Spleen (tissue), 11 donors: ENCODE measurements at regions not wholly inside any gene's neighbourhood (a gene's known extent, or its start where the extent isn't known, plus 50 kb on each side); places are given as distances from the start of the nearest gene placed in this dataset.
A peak's percentile ranks its signal among the peaks of the same experiment; 100 is the strongest.
"Not testable (repeated sequence)": the region's sequence is repeated elsewhere in the genome, so short reads cannot be mapped to it uniquely, and the experiment has no call there.

Experiments used
- DNase-seq: peaks from one replicate; pipeline ENCODE4 v3.0.0-alpha.2; 2020
- H3K27ac ChIP-seq, 8 donors: fragments of 200-600 bp; sonication (generic) in 7 of 8; 1 replicate in 4 of 8; 2 replicates in 4 of 8; pipeline versions ENCODE4 v1.5.0 to v1.8.0; 2016 to 2021; ENCODE audit warnings: inconsistent platforms in 4 of 8, mild to moderate bottlenecking in 4 of 8, moderate library complexity in 1 of 8
- H3K27me3 ChIP-seq, 7 donors: fragments of 200-600 bp; sonication (generic) in 6 of 7; replicated peaks in 1 of 7; 1 replicate in 4 of 7; 2 replicates in 3 of 7; pipeline versions ENCODE4 v1.5.0 to v1.8.0; 2016 to 2021; ENCODE audit warnings: inconsistent platforms in 3 of 7, mild to moderate bottlenecking in 1 of 7
- H3K36me3 ChIP-seq, 6 donors: fragments of 200-600 bp; sonication (generic) in 5 of 6; 1 replicate in 4 of 6; 2 replicates in 2 of 6; pipeline versions ENCODE4 v1.5.0 to v1.8.0; 2016 to 2021; ENCODE audit warnings: inconsistent platforms in 2 of 6
- H3K4me1 ChIP-seq, 6 donors: fragments of 200-600 bp; sonication (generic) in 5 of 6; 1 replicate in 3 of 6; 2 replicates in 3 of 6; pipeline versions ENCODE4 v1.5.0 to v1.8.0; 2016 to 2021; ENCODE audit warnings: inconsistent platforms in 3 of 6
- H3K4me3 ChIP-seq, 8 donors: fragments of 200-600 bp; sonication (generic) in 7 of 8; 1 replicate in 4 of 8; 2 replicates in 4 of 8; pipeline versions ENCODE4 v1.5.0 to v1.8.0; 2016 to 2021; ENCODE audit warnings: inconsistent platforms in 4 of 8, mild to moderate bottlenecking in 4 of 8, moderate library complexity in 2 of 8
- H3K9me3 ChIP-seq, 8 donors: fragments of 200-600 bp; sonication (generic) in 7 of 8; 1 replicate in 4 of 8; 2 replicates in 4 of 8; pipeline versions ENCODE4 v1.5.0 to v1.8.0; 2016 to 2021; ENCODE audit warnings: inconsistent platforms in 4 of 8
- POLR2AphosphoS5 ChIP-seq, 3 donors: sonication (generic); formaldehyde crosslinking; IDR thresholded peaks; one replicate each; pipeline ENCODE4 v1.5.1; 2017; ENCODE audit warnings: antibody characterized with exemption in 3 of 3
- WGBS, 5 donors: extraction: QIAGEN DNeasy Blood & Tissue Kit in 3 of 5; methylation state at CpG; one replicate each; pipeline versions ENCODE4 v1.1.5 to v1.1.7; 2013 to 2018; 5-methylcytosine and 5-hydroxymethylcytosine counted together
- intact Hi-C: fragments of 100-400 bp; cut with DNase I; formaldehyde crosslinking; loops from one replicate; pipeline ENCODE4 v1.15.0; 2023; ENCODE audit warnings: low total_unique reads
- donor health status: healthy with polysubstance abuse.
- donor health status: DM: no; HTN: no; CAD: no; lungs with moderate emphysema.
- donor health status: DM: no; HTN: no; CAD: no.
- donor health status: Bipolar disorder and iron deficiency.
- donor health status: healthy.
- donor health status: DM: no; HTN: no; CAD: no.
- donor health status: DM: yes; HTN: yes; CAD: no.

- WGBS, 5 donors, result 74 to 87% (median 81%) methylated on average over 7 of the region's 7 CpGs
- H3K4me3 ChIP-seq, H3K9me3 ChIP-seq, intact Hi-C loops, H3K27me3 ChIP-seq, DNase-seq, H3K36me3 ChIP-seq: not testable (repeated sequence)
- peak overlapping the region in 1 of 8 donors; percentile 33 for H3K27ac ChIP-seq
- peaks cover 0 to 17% (median under 1%) of the 10 kb centered on the region in 6 donors for H3K4me1 ChIP-seq
These were observed 352.2 kb downstream of the BCL2L11 start for GRCh38 chr2:111472844-111473403.

- H3K9me3 ChIP-seq, intact Hi-C loops: not testable (repeated sequence)
- 30 to 45% (median 34%) methylated on average over 1 to 3 of the region's 3 CpGs for WGBS, 5 donors
These were observed 352.8 kb downstream of the BCL2L11 start for GRCh38 chr2:111473522-111473921.

GRCh38 chr2:111474198-111474705, 353.5 kb downstream of the BCL2L11 start:
- intact Hi-C loops, H3K4me3 ChIP-seq, H3K27me3 ChIP-seq, H3K9me3 ChIP-seq, H3K36me3 ChIP-seq, DNase-seq: not testable (repeated sequence)
- peak overlapping the region in 2 of 8 donors; percentile 28 to 38 for H3K27ac ChIP-seq
- WGBS, 5 donors, result 63 to 87% (median 73%) methylated on average over 3 to 8 of the region's 8 CpGs
- H3K4me1 ChIP-seq, result peaks cover 0 to 29% (median 3%) of the 10 kb centered on the region in 6 donors

More at GRCh38 chr2:111473522-111473921, 352.8 kb downstream of the BCL2L11 start:
- H3K27ac ChIP-seq, H3K36me3 ChIP-seq, H3K4me3 ChIP-seq, DNase-seq, H3K27me3 ChIP-seq: not testable (repeated sequence)
- H3K4me1 ChIP-seq, result peaks cover 0 to 23% (median 2%) of the 10 kb centered on the region in 6 donors

DNA sequence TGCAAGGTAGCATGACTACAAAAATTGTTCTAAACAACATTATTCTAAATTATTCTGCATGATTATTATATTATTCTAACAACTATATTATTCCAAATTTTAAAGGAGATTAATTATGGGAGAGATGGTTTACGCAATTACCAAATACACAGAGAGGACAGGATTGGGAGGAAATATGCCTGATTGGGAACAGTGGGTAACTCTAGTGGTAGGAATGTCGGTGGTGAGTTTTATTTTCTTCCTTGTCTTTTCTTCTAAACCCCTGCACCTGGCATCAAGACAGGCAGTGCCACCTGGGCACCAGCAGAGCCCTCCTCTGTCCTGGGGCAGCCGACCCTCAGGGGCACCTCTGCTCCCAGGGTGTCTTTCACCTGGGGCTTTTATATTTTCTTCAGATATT, 357.6 kb downstream of the BCL2L11 start:
- H3K9me3 ChIP-seq, DNase-seq, H3K4me3 ChIP-seq, H3K27me3 ChIP-seq, H3K36me3 ChIP-seq, intact Hi-C loops: not testable (repeated sequence)
- Histone ChIP-seq H3K27ac (peak overlapping the region in 5 of 8 donors; percentile 49 to 77 (median 74)), H3K4me1 (peaks cover 0 to 47% (median 8%) of the 10 kb centered on the region in 6 donors)
- WGBS, 5 donors, result 62 to 93% (median 75%) methylated on average over 2 to 3 of the region's 3 CpGs

GRCh38 chr2:111478871-111479318, 358.2 kb downstream of the BCL2L11 start:
- H3K9me3 ChIP-seq, H3K27me3 ChIP-seq, H3K36me3 ChIP-seq, intact Hi-C loops, DNase-seq: not testable (repeated sequence)
- Histone ChIP-seq H3K4me1 (peaks cover 0 to 49% (median 8%) of the 10 kb centered on the region in 6 donors), H3K27ac (peak overlapping the region in 5 of 8 donors; percentile 49 to 77 (median 74)), H3K4me3 (peak overlapping the region in 1 of 8 donors; percentile 3)
- peak in 1 of 3 donors; percentile 21 for TF ChIP-seq POLR2AphosphoS5 (IDR thresholded peaks at IDR 0.05)
- 44 to 65% (median 56%) methylated on average over 9 to 14 of the region's 14 CpGs for WGBS, 5 donors

GRCh38 chr2:111480016-111480625, 359.4 kb downstream of the BCL2L11 start:
- not testable (repeated sequence) for H3K9me3 ChIP-seq
- 61 to 73% (median 65%) methylated on average over 9 to 10 of the region's 10 CpGs for WGBS, 5 donors

GRCh38 chr2:111480633-111481032, 359.9 kb downstream of the BCL2L11 start:
- Histone ChIP-seq H3K27ac (peak overlapping the region in 4 of 8 donors; percentile 36 to 77 (median 68)), H3K4me1 (peaks cover 0 to 45% (median 5%) of the 10 kb centered on the region in 6 donors)
- intact Hi-C loops, H3K9me3 ChIP-seq, H3K27me3 ChIP-seq, H3K36me3 ChIP-seq, H3K4me3 ChIP-seq, DNase-seq: not testable (repeated sequence)
- 26 to 60% (median 36%) methylated on average over 1 to 8 of the region's 8 CpGs; no CpG with 5 or more reads in 1 of the 5 donors for WGBS, 5 donors

More at GRCh38 chr2:111480016-111480625, 359.4 kb downstream of the BCL2L11 start:
- Histone ChIP-seq H3K27ac (peak overlapping the region in 4 of 8 donors; percentile 36 to 77 (median 68)), H3K4me1 (peaks cover 0 to 45% (median 5%) of the 10 kb centered on the region in 6 donors)
- H3K27me3 ChIP-seq, H3K36me3 ChIP-seq, DNase-seq, H3K4me3 ChIP-seq, intact Hi-C loops: not testable (repeated sequence)

- H3K9me3 ChIP-seq, DNase-seq, intact Hi-C loops, H3K36me3 ChIP-seq, H3K4me3 ChIP-seq, H3K27me3 ChIP-seq, H3K27ac ChIP-seq: not testable (repeated sequence)
- peaks cover 0 to 45% (median 5%) of the 10 kb centered on the region in 6 donors for H3K4me1 ChIP-seq
- WGBS, 5 donors, result 65 to 82% (median 75%) methylated on average over 9 to 10 of the region's 11 CpGs
These were observed 360.5 kb downstream of the BCL2L11 start for GRCh38 chr2:111481219-111481618.
